Hepatocyte (in vitro differentiated cells): ENCODE measurements at regions not wholly inside any gene's neighbourhood (a gene's known extent, or its start where the extent isn't known, plus 50 kb on each side); places are given as distances from the start of the nearest gene placed in this dataset.

Experiments used
- EZH2 ChIP-seq: fragments of 200-600 bp; sonication (generic); IDR thresholded peaks from 2 replicates; pipeline ENCODE4 v1.6.1; 2016; ENCODE audit warnings: antibody characterized with exemption, mild to moderate bottlenecking, borderline replicate concordance
- EZH2phosphoT487 ChIP-seq: fragments of 200-600 bp; sonication (generic); IDR thresholded peaks from one replicate; pipeline ENCODE4 v1.6.1; 2018; ENCODE audit warnings: antibody characterized with exemption, mild to moderate bottlenecking, low read depth, moderate library complexity; ENCODE audit not compliant: unreplicated experiment, severe bottlenecking
- TF ChIP-seq, protein P1 (sequence below): fragments of 200-600 bp; sonication (generic); IDR thresholded peaks from 2 replicates; pipeline ENCODE4 v1.5.1; 2016; ENCODE audit warnings: antibody characterized with exemption, mild to moderate bottlenecking; ENCODE audit not compliant: poor library complexity

DNA sequence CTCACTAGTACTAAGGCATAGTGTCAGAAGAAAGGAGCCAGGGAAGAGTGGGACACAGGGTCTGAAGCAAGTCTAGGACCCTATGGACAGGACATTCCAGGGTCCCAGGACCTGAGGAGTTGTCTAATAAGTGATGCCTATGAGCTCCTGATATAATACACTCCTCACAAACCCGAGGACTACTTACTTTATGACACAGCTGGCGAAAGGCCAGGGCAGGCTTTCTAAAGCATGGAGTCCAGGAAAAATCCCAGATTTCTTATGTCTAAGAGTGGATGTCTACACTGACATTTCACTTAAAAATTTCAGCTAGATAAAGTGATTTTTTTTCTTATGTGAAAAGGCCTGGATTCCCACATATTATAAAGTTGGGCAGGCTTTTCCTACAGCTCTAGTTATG lies 502.2 kb upstream of the SETBP1 start:
- TF ChIP-seq, protein P1, sequence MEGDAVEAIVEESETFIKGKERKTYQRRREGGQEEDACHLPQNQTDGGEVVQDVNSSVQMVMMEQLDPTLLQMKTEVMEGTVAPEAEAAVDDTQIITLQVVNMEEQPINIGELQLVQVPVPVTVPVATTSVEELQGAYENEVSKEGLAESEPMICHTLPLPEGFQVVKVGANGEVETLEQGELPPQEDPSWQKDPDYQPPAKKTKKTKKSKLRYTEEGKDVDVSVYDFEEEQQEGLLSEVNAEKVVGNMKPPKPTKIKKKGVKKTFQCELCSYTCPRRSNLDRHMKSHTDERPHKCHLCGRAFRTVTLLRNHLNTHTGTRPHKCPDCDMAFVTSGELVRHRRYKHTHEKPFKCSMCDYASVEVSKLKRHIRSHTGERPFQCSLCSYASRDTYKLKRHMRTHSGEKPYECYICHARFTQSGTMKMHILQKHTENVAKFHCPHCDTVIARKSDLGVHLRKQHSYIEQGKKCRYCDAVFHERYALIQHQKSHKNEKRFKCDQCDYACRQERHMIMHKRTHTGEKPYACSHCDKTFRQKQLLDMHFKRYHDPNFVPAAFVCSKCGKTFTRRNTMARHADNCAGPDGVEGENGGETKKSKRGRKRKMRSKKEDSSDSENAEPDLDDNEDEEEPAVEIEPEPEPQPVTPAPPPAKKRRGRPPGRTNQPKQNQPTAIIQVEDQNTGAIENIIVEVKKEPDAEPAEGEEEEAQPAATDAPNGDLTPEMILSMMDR, result no peak
- no peak for TF ChIP-seq EZH2phosphoT487
- TF ChIP-seq EZH2, result no peak
